Endothelial cell of umbilical vein (primary cell): ENCODE measurements at regions not wholly inside any gene's neighbourhood (a gene's known extent, or its start where the extent isn't known, plus 50 kb on each side); places are given as distances from the start of the nearest gene placed in this dataset.

Experiments used
- BruUV-seq: library from RNA; stranded (reverse); fragments of 400-500 nt; replicated peaks from 2 replicates; lab custom pipeline; 2021; lab: Mats Ljungman, UMichigan
- CTCF ChIA-PET: fragments of 300-600, 350-600 bp; sonication (Branson Sonifier 250); formaldehyde crosslinking; loops from one replicate; lab custom pipeline; 2021; ENCODE audit warnings: antibody characterized with exemption, inconsistent platforms; lab: Charles Lee
- POLR2A ChIA-PET: fragments of 300-600, 350-600 bp; sonication (Branson Sonifier 250); formaldehyde crosslinking; loops from one replicate; lab custom pipeline; 2021; ENCODE audit warnings: antibody characterized with exemption, inconsistent platforms; lab: Charles Lee
- DNase-seq: peaks from one replicate; pipeline ENCODE4 v3.0.0-alpha.2; 2011; ENCODE audit warnings: low read depth, low spot score
- FAIRE-seq: peaks from 2 replicates; lab custom pipeline; 2011; peaks lifted over from hg19 to GRCh38; lab: Jason Lieb, UNC
- H2AFZ ChIP-seq: 2 replicates; pipeline ENCODE4 v1.6.0; 2012; ENCODE audit warnings: low read depth, low read length, control low read depth, inconsistent platforms
- H3K27ac ChIP-seq: 2 replicates; pipeline ENCODE4 v1.5.1; 2011; ENCODE audit warnings: low read depth, mild to moderate bottlenecking, control low read depth, low read length, moderate library complexity; ENCODE audit not compliant: insufficient read depth
- H3K27me3 ChIP-seq, 2 experiments: 2 replicates each; pipeline versions ENCODE4 v1.6.0 to v1.6.1; 2011; ENCODE audit warnings: low read length in 2 of 2, mixed read lengths in 1 of 2; ENCODE audit not compliant: control insufficient read depth in 2 of 2, insufficient read depth in 2 of 2
- H3K36me3 ChIP-seq, 2 experiments: 2 replicates in 1 of 2; 3 replicates in 1 of 2; pipeline ENCODE4 v1.5.1; 2011; ENCODE audit warnings: low read length in 2 of 2, mild to moderate bottlenecking in 1 of 2, moderate library complexity in 1 of 2; ENCODE audit not compliant: control insufficient read depth in 2 of 2, insufficient read depth in 2 of 2; ENCODE audit errors: extremely low read depth in 1 of 2
- H3K4me1 ChIP-seq: 3 replicates; pipeline ENCODE4 v1.5.1; 2011; ENCODE audit warnings: mild to moderate bottlenecking, low read length; ENCODE audit not compliant: control insufficient read depth, insufficient read depth; ENCODE audit errors: extremely low read depth
- H3K4me2 ChIP-seq: 2 replicates; pipeline ENCODE4 v1.6.1; 2011; ENCODE audit warnings: low read length, control low read depth, mixed read lengths; ENCODE audit not compliant: insufficient read depth
- H3K4me3 ChIP-seq, 3 experiments: fragments of 200-600 bp in 1 of 3; sonication (generic), shearing (Covaris generic) in 1 of 3; replicated peaks in 1 of 3; 2 replicates each; pipeline ENCODE4 v1.5.1; 2011 to 2016; ENCODE audit warnings: control low read depth in 3 of 3, low read length in 3 of 3, mild to moderate bottlenecking in 2 of 3, inconsistent platforms in 1 of 3, low read depth in 1 of 3, moderate library complexity in 1 of 3; ENCODE audit not compliant: insufficient read depth in 1 of 3
- H3K79me2 ChIP-seq: 2 replicates; pipeline ENCODE4 v1.6.0; 2012; ENCODE audit warnings: low read length, inconsistent platforms; ENCODE audit not compliant: control insufficient read depth, insufficient read depth
- H3K9ac ChIP-seq: replicated peaks from 2 replicates; pipeline ENCODE3; 2011; ENCODE audit warnings: low read length, control low read depth; ENCODE audit not compliant: insufficient read depth; ENCODE audit errors: extremely low read depth
- H3K9me1 ChIP-seq: replicated peaks from 3 replicates; pipeline ENCODE4 v1.6.0; 2011; ENCODE audit warnings: mild to moderate bottlenecking, low read length; ENCODE audit not compliant: control insufficient read depth, insufficient read depth; ENCODE audit errors: extremely low read depth
- H3K9me3 ChIP-seq: replicated peaks from 2 replicates; pipeline ENCODE4 v1.5.1; 2012; ENCODE audit warnings: low read length, inconsistent platforms; ENCODE audit not compliant: control insufficient read depth, insufficient read depth
- H4K20me1 ChIP-seq: replicated peaks from 2 replicates; pipeline ENCODE3; 2011; ENCODE audit warnings: mild to moderate bottlenecking, low read length; ENCODE audit not compliant: control insufficient read depth, insufficient read depth; ENCODE audit errors: extremely low read depth
- CTCF ChIP-seq, 2 donors: IDR thresholded peaks; 1 replicate in 1 of 2; 2 replicates in 1 of 2; pipeline ENCODE4 v1.5.1; 2011; ENCODE audit warnings: low read length in 2 of 2, mild to moderate bottlenecking in 2 of 2, moderate library complexity in 2 of 2, control low read depth in 1 of 2, inconsistent platforms in 1 of 2, low read depth in 1 of 2; ENCODE audit not compliant: insufficient read depth in 1 of 2; ENCODE audit errors: extremely low read depth in 1 of 2
- EZH2 ChIP-seq: IDR thresholded peaks from 2 replicates; pipeline ENCODE4 v1.6.1; 2012; ENCODE audit warnings: borderline replicate concordance, low read depth, mild to moderate bottlenecking, moderate library complexity, low read length, inconsistent platforms; ENCODE audit not compliant: severe bottlenecking
- FOS ChIP-seq: IDR thresholded peaks from 2 replicates; pipeline ENCODE4 v1.6.1; 2011; ENCODE audit warnings: mild to moderate bottlenecking, low read length, moderate library complexity, borderline replicate concordance; ENCODE audit not compliant: insufficient read depth
- GATA2 ChIP-seq: IDR thresholded peaks from 2 replicates; pipeline ENCODE4 v1.7.0; 2011; ENCODE audit warnings: low read depth, mild to moderate bottlenecking, moderate library complexity, mixed read lengths, low read length; ENCODE audit not compliant: insufficient read length, insufficient read depth
- JUN ChIP-seq: IDR thresholded peaks from 2 replicates; pipeline ENCODE4 v1.6.1; 2011; ENCODE audit warnings: borderline replicate concordance, low read depth; ENCODE audit not compliant: insufficient read length, insufficient read depth
- MAX ChIP-seq: IDR thresholded peaks from 2 replicates; pipeline ENCODE4 v1.6.1; 2011; ENCODE audit not compliant: insufficient read depth, insufficient read length
- MYC ChIP-seq: IDR thresholded peaks from one replicate; pipeline ENCODE4 v1.6.1; 2011; ENCODE audit warnings: mild to moderate bottlenecking, low read depth, low read length
- POLR2A ChIP-seq: IDR thresholded peaks from 2 replicates; pipeline ENCODE4 v1.6.1; 2012; ENCODE audit warnings: low read depth, mild to moderate bottlenecking, control low read depth, low read length
- POLR2AphosphoS5 ChIP-seq: IDR thresholded peaks from 2 replicates; pipeline ENCODE4 v1.6.1; 2012; ENCODE audit warnings: low read depth, mild to moderate bottlenecking, control low read depth, low read length, moderate library complexity; ENCODE audit not compliant: insufficient read depth
- dilution Hi-C: fragments of 300-500 bp; cut with MboI; formaldehyde crosslinking; loops from one replicate; pipeline ENCODE4 v1.15.0; 2019; ENCODE audit warnings: low sequenced_read_pairs; ENCODE audit not compliant: extremely low pct_ligation_motif_present
- intact Hi-C: fragments of 100-400 bp; cut with micrococcal nuclease; formaldehyde crosslinking; loops from one replicate; pipeline ENCODE4 v1.10.0; 2022

- H3K4me1 ChIP-seq = no peaks in the 10 kb centered on the region
- no peak overlapping the region for H3K4me3 ChIP-seq
- no peaks in the 10 kb centered on the region for H3K27me3 ChIP-seq
- H3K4me2 ChIP-seq = no peak overlapping the region
- no peaks in the 10 kb centered on the region for H4K20me1 ChIP-seq
- no peaks in the 10 kb centered on the region for H3K36me3 ChIP-seq
- H3K27ac ChIP-seq = no peak overlapping the region
- H3K9me1 ChIP-seq = no peaks in the 10 kb centered on the region
- TF ChIP-seq POLR2AphosphoS5 (no peak), POLR2A (no peak), MYC (no peak), JUN (no peak), GATA2 (no peak), CTCF (IDR thresholded peaks at IDR 0.05; ENCODE audit: extremely low read depth in 1 of 2, insufficient read depth in 1 of 2, low read depth in 1 of 2, low read length in 2 of 2) (no peak), FOS (no peak), EZH2 (no peak), MAX (no peak)
- FAIRE-seq (no peak), DNase-seq (no peak)
- intact Hi-C loops (no loop called here), dilution Hi-C loops (no loop called here)
- no TSS peak for BruUV-seq
- no peaks in the 10 kb centered on the region for H3K9me3 ChIP-seq
- H3K9ac ChIP-seq = no peak overlapping the region
- ChIA-PET POLR2A (no interaction called here), CTCF (no interaction called here)
- no peaks in the 10 kb centered on the region for H3K79me2 ChIP-seq
- H2AFZ ChIP-seq = no peak overlapping the region
Measured at GRCh38 chr6:82767447-82767846, 298.2 kb downstream of the UBE3D start.
